ENCODE measurements at regions not wholly inside any gene's neighbourhood (a gene's known extent, or its start where the extent isn't known, plus 50 kb on each side); places are given as distances from the start of the nearest gene placed in this dataset.

- TF ChIP-seq TEAD4 (IDR thresholded peaks at IDR 0.05) (no peak), USF1 (IDR thresholded peaks at IDR 0.05) (no peak), TCF12 (IDR thresholded peaks at IDR 0.05; ENCODE audit: low read depth) (no peak), CREB1 (IDR thresholded peaks at IDR 0.05; ENCODE audit: low read depth) (no peak), NFIC (IDR thresholded peaks at IDR 0.05) (no peak), EP300 (IDR thresholded peaks at IDR 0.05; ENCODE audit: borderline replicate concordance) (no peak), EGR1 (IDR thresholded peaks at IDR 0.05) (no peak), REST (IDR thresholded peaks at IDR 0.05; ENCODE audit: low read depth) (no peak), CEBPB (IDR thresholded peaks at IDR 0.05) (no peak), MAX (IDR thresholded peaks at IDR 0.05) (no peak), RAD21 (IDR thresholded peaks at IDR 0.05; ENCODE audit: low read depth) (no peak), FOXM1 (IDR thresholded peaks at IDR 0.05; ENCODE audit: borderline replicate concordance, low read depth) (no peak)
These were observed 52.0 kb downstream of the PRORP start for GRCh38 chr14:35174342-35174741.

- TF ChIP-seq ZBTB7A (IDR thresholded peaks at IDR 0.05; ENCODE audit: low read depth), result no peak
- TF ChIP-seq EGR1 (IDR thresholded peaks at IDR 0.05), result no peak
- no peak for TF ChIP-seq NFIC (IDR thresholded peaks at IDR 0.05)
- no peak for TF ChIP-seq YY1 (IDR thresholded peaks at IDR 0.05; ENCODE audit: low read depth)
- TF ChIP-seq MAX (IDR thresholded peaks at IDR 0.05), result no peak
- no peak for TF ChIP-seq FOXM1 (IDR thresholded peaks at IDR 0.05; ENCODE audit: borderline replicate concordance, low read depth)
- no peak for TF ChIP-seq TEAD4 (IDR thresholded peaks at IDR 0.05)
- no peak for TF ChIP-seq TAF1 (IDR thresholded peaks at IDR 0.05; ENCODE audit: low read depth)
- no peak for TF ChIP-seq USF1 (IDR thresholded peaks at IDR 0.05)
- no peak for TF ChIP-seq RAD21 (IDR thresholded peaks at IDR 0.05; ENCODE audit: low read depth)
- no peak for TF ChIP-seq EP300 (IDR thresholded peaks at IDR 0.05; ENCODE audit: borderline replicate concordance)
These were observed 57.8 kb downstream of the PRORP start for GRCh38 chr14:35180179-35180578.

GRCh38 chr14:35189422-35189821 lies 67.1 kb downstream of the PRORP start:
- TF ChIP-seq EP300 (IDR thresholded peaks at IDR 0.05; ENCODE audit: borderline replicate concordance), result no peak
- no peak for TF ChIP-seq NFIC (IDR thresholded peaks at IDR 0.05)
- no peak for TF ChIP-seq CEBPB (IDR thresholded peaks at IDR 0.05)
- TF ChIP-seq TAF1 (IDR thresholded peaks at IDR 0.05; ENCODE audit: low read depth), result no peak
- no peak for TF ChIP-seq YY1 (IDR thresholded peaks at IDR 0.05; ENCODE audit: low read depth)
- no peak for TF ChIP-seq TCF12 (IDR thresholded peaks at IDR 0.05; ENCODE audit: low read depth)
- no peak for TF ChIP-seq EGR1 (IDR thresholded peaks at IDR 0.05)
- TF ChIP-seq RAD21 (IDR thresholded peaks at IDR 0.05; ENCODE audit: low read depth), result no peak
- no peak for TF ChIP-seq FOXM1 (IDR thresholded peaks at IDR 0.05; ENCODE audit: borderline replicate concordance, low read depth)
- TF ChIP-seq REST (IDR thresholded peaks at IDR 0.05; ENCODE audit: low read depth), result no peak
- no peak for TF ChIP-seq USF1 (IDR thresholded peaks at IDR 0.05)
- no peak for TF ChIP-seq CREB1 (IDR thresholded peaks at IDR 0.05; ENCODE audit: low read depth)
- no peak for TF ChIP-seq ZBTB7A (IDR thresholded peaks at IDR 0.05; ENCODE audit: low read depth)
- TF ChIP-seq TEAD4 (IDR thresholded peaks at IDR 0.05), result no peak
- TF ChIP-seq MAX (IDR thresholded peaks at IDR 0.05), result no peak

- TF ChIP-seq REST (IDR thresholded peaks at IDR 0.05; ENCODE audit: low read depth) (no peak), CREB1 (IDR thresholded peaks at IDR 0.05; ENCODE audit: low read depth) (no peak), EP300 (IDR thresholded peaks at IDR 0.05; ENCODE audit: borderline replicate concordance) (no peak), CEBPB (IDR thresholded peaks at IDR 0.05) (no peak), USF1 (IDR thresholded peaks at IDR 0.05) (no peak), YY1 (IDR thresholded peaks at IDR 0.05; ENCODE audit: low read depth) (no peak), EGR1 (IDR thresholded peaks at IDR 0.05) (no peak), MAX (IDR thresholded peaks at IDR 0.05) (no peak)
These were observed 70.8 kb downstream of the PRORP start for GRCh38 chr14:35193161-35193560.
